ELR (cell line): ENCODE measurements at regions not wholly inside any gene's neighbourhood (a gene's known extent, or its start where the extent isn't known, plus 50 kb on each side); places are given as distances from the start of the nearest gene placed in this dataset.

Source experiments
- DNase-seq: peaks from one replicate; pipeline ENCODE4 v3.0.0-alpha.2; 2015; ENCODE audit warnings: low read depth

DNA sequence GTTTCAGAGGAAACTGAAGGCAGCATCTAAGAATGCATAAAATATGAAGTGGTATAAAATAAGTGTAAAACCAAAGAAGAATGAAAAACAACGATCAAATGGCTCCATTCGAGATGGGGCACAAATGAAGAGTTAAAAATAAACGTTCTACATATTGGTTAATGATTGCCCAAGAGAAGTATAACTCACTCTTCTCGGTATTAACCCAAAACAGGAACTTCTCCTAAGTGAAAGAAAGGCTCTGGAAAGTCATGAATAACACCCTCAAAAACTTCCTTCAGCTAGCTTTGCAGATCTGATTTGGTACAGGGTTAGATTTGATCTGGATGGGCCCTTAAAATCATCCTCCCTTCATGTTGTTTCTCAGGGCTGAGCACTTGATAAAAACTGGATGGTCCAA, 94.3 kb upstream of the ADO start:
- no peak for DNase-seq

DNA sequence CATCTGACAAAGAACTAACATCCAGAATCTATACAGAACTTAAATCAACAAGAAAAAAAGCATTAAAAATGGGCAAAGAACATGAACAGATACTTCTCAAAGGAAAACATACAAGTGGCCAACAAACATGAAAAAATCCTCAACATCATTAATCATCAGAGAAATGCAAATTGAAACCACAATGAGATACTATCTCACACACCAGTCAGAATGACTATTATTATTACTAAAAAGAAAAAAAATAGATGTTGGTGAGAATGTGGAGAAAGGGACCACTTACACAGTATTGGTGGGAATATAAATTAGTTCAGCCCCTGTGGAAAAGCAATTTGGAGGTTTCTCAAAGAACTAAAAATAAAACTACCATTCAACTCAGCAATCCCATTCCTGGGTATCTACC, 89.1 kb upstream of the ADO start:
- DNase-seq: no peak

DNA sequence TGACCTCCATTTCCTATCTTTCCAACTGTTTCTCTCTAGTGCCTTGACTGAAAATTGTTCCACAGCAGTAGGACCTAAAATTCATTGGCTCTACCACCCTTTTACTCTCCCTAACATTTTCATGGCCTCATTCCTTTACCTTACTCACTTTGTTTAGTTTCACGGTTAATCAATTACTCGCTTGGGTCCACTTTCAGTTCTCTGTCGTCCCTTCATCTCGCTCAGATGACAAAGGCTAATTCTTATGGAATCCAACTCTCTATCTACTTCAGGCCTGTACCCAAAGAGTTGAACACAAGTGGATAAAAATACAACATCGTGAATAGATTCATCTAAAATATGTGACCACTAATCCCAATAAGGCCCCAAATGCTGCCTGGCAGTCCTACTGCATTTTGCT, 85.9 kb upstream of the ADO start:
- no peak for DNase-seq

DNA sequence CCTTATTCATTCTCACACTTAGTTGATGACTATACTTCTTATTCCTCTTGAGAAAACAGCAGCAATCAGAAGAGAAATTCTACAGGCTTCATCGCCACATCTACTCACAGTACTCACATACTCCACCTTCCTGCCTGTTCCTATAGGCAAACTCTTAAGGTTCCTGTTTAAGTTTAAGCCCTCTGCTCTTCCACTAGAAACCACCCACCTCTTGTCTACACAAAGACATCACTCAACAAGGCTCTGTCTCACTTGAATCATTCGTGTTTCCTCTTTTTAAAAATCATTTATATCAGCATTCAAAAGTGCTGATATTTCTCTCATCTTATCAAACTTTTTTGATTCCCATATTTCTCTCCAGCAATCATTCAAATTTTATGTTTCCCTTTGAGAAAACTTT, 85.5 kb upstream of the ADO start:
- no peak for DNase-seq

DNA sequence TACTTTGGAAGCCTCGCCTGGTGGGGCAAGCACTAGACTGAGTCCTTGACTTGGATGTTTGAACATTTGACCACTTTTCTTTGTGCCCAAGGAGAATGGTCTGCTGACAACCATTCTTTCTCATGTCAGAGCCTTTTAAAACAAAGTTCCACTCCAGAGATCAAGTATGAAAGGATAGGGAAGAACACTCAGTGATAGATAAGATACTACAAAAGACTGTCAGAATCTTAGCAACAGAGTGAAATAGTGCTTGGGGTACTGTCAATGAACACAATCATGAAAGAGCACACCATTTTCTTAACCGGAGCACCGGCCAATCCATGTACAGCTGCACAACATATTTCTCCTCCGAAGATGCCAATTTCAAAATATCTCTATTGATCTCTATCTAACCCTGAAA, 82.8 kb upstream of the ADO start:
- DNase-seq: no peak

DNA sequence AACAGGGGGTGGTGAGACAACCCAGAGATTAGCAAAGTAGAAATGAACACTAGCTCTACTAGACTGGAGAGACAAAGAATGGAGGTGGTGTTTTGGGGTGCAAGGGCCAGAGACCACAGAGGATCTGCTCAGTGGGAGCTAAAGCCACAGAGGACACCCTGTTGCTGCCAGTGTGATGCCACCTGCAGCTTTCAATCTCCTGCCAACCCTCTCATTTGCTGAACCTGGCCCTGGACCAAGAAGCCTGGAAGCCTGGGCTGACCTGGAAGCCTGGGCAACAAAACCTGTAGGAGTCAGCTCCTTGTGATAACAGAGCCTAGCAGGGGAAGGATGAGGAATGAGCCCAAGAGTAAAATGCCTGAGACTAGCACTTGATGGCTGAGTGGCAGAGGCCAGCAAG, 81.1 kb upstream of the ADO start:
- DNase-seq: no peak

DNA sequence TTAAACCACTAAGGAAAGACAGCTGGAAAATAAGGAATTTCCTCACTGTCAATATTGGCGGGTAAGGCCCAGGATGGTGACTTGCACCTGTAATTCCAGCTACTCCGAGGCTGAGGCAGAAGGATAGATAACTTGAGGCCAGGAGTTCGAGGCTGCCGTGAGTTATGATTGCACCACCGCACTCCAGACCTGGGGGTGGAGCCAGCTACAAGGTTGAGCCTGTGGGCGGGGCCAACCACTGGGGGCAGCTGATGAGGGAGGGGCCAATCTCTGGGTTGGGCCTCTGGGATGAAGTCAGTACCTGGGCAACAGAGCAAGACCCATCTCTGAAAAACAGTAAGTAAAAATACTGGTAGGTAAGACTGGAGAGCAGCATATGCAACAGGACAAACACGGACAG, 80.1 kb upstream of the ADO start:
- DNase-seq: no peak

DNA sequence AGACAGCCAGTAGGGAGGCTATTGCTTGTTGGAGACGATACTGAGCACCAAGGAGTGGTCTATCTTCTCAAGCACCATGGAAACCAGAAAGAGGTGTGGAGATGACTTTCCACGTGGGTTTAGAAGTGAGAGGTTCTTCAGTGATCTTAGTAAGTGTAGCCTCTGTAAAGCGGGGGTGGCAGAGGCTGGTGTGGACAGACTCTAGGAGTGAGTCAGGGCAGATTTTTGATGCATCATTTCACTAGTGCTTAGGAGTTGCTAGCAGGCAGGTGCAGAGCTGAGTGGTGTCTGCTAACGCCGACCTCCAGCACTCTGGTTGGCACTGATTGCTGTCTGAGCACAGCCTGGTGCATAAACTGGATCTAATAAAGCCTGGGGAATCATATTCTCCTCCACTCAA, 78.4 kb upstream of the ADO start:
- no peak for DNase-seq

DNA sequence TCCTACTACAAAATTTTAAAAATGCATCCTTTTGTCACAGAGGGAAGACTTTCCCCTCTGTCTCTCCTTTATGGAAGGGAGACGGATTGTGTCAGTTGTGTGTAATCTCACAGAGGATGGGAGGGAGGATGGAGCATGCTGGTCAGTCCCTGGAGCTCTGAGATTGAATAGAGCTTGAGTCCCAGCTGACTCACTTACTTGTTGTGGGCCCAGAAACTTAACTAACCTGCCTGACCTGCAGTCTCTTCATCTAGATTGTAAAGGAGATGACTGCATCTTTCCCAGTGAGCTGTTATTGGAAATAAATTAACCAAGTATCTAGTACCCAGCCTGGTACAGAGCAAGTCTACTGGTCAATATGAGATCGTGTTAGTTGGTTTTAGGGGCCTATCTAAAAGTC, 77.9 kb upstream of the ADO start:
- DNase-seq: no peak

DNA sequence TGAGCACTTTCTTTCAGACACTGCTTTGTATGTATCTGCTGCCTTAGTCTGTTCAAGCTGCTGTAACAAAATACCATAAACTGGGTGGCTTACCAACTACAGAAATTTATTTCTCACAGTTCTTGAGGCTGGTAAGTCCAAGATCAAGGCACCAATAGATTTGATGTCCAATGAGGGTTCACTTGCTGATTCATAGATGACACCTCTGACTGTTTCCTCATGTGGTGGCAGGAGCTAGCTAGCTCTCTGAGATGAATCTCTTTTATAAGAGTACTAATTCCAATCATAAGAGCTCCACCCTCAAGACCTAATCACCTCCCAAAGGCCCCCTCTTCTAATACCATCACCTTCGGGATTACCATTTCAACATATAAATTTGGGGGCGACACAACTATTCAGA, 76.6 kb upstream of the ADO start:
- no peak for DNase-seq

DNA sequence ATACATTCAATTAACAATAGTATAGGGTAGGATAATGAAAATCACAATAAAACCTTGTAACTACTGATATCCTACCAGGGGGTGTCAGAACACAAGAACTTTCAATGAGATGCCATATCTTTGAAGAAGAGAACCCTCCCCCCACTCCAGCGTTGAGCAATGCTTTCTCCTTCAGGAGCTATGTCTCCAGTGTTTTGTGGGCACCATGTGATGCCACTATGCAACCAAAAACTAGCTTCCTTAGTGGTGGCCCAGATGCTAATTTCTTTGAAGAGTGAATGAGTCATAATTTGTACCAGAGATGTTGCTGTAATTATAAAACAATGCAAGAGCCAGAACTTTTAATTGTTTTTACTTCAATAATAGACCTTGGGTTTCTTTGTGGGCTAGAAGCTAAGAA, 76.0 kb upstream of the ADO start:
- no peak for DNase-seq

DNA sequence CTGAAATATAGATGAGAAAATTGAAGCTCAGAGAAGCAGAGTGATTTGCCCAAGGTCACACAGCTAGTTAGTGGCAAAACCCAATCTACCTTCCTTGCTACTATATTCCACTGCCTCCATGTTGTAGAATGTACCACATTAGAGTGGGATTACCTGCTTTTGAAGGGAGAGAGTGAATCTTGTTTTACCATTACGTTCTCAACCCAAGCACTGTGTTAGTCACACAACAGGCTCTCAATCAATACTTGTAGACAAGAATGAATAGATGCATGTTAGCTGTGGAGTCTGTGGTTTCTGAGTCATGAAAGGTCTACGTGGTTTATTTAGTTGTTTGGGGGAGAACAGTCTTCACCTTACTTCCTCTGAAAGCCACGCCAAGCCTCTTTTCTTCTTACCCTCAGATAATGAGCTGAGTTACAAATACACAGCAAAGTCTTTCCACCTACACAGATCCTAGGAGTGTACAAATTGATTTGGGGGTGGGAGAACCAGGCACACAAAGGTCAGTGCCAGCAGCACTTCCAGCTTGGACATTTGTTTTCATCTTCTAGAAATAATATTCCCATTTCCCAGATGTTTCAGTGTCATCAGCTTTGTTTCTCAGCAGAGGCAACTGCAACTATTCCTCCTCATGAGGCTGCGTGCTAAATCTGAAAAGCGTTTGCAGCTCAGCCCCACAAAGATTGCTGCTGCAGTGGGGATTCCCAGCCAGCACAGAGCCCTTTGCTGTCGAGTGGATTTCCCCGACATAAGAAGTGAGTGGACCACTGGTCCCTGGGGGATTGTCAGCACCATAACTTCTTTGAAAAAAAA, 71.5 kb upstream of the ADO start:
- peak; percentile 86 for DNase-seq

DNA sequence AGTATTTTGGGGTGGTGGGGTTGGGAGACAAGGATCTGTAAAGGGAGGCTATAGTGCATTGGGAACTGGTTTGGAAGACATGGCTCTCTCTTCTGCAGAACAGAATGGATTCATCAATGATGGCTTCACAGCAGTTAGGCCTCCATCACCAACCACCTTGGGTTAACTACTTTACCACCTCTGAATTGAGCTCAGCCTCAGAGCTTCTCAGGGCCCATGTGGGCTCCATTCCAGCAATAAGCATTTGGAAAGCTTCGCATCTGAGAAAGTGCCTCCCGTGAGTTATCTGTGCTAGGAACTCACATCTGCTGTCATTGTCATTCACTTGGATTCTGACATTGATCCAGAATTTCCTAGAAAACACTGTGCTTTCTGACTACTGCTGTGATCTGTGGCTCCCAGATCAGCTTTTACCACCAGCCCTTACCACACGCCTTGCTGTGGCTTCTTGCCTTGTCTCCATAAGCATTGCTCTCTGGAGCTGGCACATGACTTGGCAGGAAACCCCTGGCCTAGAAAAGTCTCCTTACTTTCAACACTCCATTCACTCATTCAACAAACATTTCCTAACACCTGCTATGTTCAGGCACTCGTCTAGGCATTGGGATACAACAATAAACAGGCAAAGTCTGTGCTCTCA, 70.7 kb upstream of the ADO start:
- no peak for DNase-seq

DNA sequence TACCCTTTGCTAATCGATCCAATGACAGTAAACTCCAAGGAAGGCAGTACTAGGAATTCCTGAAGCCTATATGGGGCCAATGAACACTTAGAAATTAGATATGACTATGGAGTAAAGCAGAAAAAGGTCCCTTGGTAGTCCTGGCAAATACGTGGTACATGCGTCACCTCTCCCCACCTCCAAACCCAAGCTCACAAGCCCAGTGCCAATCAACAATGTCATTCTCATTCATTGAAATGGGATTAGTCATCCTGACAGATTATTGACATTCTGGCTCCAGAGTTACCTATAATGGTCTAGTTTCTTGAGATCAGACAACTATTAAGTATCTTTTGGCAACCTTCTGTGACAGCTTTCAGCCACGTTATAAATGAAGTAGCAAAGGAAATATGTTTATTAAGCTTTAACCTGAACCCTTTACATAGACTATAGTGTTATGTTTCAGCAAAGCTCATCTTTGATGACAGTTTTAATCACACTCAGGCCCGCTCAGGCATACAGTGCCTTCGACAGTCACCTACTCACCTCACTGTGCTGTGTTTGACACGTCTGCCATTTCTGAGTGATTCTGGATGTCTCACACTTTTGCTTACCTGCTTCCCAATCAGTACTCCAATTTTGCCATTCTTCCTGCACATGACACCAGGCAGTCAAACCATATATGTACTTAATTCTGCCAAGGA, 69.6 kb upstream of the ADO start:
- no peak for DNase-seq

DNA sequence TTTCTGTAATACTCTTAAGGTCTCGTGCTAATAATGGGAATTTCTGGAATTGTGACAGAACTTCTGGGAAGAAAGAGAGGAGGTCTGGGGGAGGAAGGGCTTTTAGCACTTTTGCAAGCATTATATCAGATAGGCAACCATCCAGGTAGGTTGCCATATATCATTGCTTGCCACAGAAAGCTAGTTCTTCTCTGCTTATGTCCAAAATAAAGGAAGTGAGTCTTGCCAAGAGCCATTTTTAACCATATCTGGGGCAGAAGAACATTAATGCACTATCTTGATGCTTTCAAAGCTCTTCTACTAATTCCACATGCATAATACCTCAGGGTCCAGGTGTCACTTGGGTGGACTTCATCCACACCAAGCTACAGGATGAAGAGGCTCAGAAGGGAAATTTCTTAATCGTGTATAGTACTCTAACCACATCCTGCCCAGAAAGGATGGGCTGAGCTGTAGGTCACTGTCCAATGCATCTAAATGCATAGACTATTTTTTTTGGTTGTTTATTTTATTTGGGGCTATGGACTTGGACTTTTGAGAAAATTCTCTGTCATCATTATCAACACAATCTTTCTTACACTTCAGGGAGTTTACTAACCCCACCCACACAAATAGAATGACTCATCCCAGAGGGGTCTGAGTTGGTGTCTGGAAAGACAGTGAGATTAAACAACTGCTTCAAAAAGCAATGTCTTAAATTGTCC, 68.9 kb upstream of the ADO start:
- peak; percentile 77 for DNase-seq

DNA sequence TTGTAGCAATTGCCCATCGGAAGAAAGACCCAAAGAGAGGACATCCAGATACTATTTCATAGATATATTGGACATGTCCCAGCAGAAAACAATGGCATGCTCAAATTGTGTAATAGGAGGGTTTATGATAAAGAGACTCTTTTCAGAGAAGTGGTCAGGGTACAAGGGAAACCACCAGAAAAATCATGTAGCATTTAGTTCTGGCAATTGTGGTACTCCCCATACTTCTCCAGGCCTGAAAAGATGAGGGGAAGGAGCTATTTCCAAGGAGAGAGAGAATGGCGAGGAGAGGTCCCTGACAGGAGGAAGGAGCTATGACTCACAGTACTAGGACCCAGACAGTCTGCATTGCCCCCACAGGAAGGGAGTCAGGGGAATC, 68.4 kb upstream of the ADO start:
- DNase-seq: no peak

DNA sequence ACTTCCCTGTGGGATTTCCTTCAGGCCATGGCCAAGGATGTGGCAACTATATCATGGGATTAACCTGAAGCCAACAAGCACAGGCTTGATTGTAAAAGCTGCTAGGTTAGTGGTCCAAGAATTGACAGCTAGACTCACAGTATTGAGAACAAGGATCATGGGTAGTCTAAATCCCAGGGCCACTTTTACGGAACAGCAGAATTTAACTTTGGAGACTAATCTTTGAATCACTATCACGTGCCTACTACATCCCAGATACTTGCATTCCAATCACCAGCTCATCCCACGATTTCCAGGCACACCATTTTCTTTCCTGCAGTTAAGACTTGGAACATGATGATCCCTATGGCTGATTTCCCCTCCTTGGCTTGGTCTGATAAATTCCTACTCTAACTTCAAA, 65.6 kb upstream of the ADO start:
- DNase-seq: peak; percentile 72

DNA sequence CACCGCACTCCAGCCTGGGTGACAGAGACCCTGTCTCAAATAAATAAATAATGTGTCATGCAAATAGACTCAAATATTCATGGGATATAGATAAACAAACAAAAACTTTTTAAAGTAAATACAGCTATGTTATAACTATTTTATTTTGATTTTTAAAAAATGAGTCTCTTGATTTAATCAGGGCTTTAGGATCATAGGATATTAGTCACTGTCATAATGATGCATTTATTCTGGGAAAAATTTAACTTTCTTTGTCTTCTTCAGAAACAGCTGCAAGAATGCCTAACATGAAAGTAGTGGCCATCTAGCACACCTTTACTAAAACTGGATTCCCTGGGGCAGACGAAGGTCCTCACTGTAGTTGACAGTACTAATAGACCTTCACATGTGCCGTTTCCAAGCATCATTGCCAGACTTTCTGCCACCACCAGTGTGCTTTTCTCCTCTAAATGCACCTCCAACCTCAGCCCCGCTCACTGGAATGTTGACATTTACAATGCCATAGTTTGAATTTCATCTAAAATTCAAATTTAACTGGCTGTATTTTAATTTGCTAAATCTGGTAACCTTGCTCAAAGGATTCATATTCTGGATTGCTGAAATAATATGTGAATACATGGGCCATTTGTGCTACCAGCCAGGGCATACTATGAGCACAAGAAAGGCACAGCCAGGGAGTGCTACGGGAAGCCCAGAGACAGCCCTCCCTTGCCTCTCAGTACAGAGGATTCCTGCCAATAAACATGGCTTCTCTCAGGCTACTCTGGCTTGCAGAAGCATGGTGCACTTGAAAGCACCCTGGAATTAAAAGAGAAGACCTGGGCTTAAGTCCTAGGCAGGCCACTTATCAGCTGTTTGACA, 63.4 kb upstream of the ADO start:
- no peak for DNase-seq

DNA sequence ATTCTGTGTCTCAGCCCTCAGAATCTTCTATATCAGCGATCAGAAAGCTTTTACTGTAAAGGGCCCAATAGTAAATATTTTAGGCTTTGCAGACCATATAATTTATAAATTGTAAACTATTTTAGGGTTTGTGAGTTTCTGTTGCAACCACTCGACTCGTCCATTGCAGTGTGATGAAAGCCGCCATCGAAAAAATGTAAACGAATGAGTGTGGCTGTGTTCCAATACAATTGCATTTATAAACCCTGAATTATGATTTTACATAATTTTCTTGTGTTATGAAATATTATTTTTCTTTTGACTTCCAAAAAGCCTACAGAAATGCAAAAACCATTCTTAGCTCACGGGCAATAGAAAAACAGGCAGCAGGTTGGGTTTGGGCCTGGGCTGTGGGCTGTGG, 62.5 kb upstream of the ADO start:
- DNase-seq: no peak

DNA sequence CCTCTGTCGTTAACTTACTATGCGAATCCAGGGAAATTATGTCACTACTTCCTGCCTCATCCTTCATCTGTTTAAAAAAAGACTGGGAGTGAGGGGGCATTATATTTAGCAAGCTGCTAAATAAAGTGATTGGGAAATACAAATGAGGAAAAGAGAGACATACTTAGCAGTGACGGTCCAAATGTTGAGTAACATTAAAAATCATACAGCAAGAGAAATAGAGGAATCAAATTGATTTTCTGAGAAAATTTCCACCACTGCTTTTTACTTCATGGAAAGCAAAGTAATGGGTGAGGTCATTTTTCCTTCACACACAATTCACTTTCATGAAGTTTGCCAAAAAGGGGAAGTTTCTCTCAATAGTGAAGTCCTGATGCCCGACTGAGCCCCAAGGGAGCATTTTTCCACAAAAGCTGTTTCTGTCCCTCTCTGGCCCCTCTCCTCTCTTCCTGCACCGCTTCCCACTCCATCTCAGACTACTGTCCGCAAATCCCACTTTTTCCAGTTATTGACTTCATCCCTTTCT, 61.9 kb upstream of the ADO start:
- DNase-seq: no peak

DNA sequence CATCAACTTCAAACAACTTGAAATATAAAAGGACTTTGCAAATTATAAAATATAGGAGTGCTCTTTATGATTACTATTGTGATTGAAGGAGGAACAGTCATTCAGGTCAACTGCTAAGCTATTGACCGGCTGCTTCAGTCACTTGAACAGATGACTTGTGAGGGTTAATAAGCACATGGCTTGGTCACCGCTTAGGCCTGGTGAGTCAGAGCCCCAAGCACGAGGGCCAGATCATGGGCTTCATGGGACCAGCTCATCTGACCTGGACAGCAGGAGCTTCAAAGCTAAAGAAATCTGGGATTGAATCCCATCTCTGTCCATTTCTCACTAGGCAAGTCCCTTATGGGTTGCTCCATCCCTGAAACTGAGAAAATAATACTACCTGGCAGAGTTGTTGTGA, 60.4 kb upstream of the ADO start:
- DNase-seq: peak; percentile 71

DNA sequence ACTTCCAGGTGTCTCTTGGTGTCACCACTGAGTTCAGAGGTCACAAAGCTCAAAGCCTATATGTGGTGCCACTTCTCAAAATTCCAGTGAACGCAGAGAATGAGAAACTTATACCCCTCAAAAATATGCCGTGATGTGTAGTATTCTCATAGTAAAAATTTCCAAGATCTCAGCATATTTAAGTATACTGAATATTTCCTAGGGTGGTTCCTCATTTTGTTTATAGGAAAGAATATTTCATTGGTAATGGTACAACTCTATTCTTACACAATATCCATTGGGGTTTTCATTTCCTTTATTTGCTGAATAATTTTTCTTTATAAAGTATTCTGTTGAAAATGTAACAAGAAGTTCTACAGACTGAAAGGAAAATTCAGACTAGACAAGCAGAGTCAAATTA, 58.9 kb upstream of the ADO start:
- DNase-seq: no peak
